Heart left ventricle (tissue), 16 donors: ENCODE measurements at regions not wholly inside any gene's neighbourhood (a gene's known extent, or its start where the extent isn't known, plus 50 kb on each side); places are given as distances from the start of the nearest gene placed in this dataset.

Experiments used
- ATAC-seq, 4 donors: fragments of 200-7000 bp; cut with Tn5 transposase; one replicate each; pipeline ENCODE4 v1.9.1; 2020 to 2022; ENCODE audit warnings: moderate library complexity in 4 of 4, mild to moderate bottlenecking in 3 of 4, moderate number of reproducible peaks in 1 of 4
- DNase-seq, 5 donors: peaks; one replicate each; pipeline ENCODE4 v3.0.0-alpha.2; 2020
- H3K27ac ChIP-seq, 12 donors: fragments of 200-600 bp; sonication (generic) in 4 of 12; one replicate each; pipeline versions ENCODE4 v1.5.0 to v1.8.0; 2016 to 2022; ENCODE audit warnings: mild to moderate bottlenecking in 2 of 12
- H3K27me3 ChIP-seq, 9 donors: fragments of 200-600 bp; sonication (generic) in 2 of 9; one replicate each; pipeline versions ENCODE4 v1.5.1 to v1.8.0; 2016 to 2022; ENCODE audit warnings: mild to moderate bottlenecking in 3 of 9
- H3K36me3 ChIP-seq, 9 donors: fragments of 200-600 bp; sonication (generic) in 2 of 9; one replicate each; pipeline versions ENCODE4 v1.5.0 to v1.8.0; 2018 to 2022; ENCODE audit warnings: mild to moderate bottlenecking in 2 of 9
- H3K4me1 ChIP-seq, 12 donors: fragments of 200-600 bp; sonication (generic) in 4 of 12; one replicate each; pipeline versions ENCODE4 v1.5.0 to v1.8.0; 2016 to 2022; ENCODE audit warnings: mild to moderate bottlenecking in 3 of 12
- H3K4me3 ChIP-seq, 12 donors: fragments of 200-600 bp; sonication (generic) in 4 of 12; one replicate each; pipeline versions ENCODE4 v1.5.0 to v1.8.0; 2017 to 2022; ENCODE audit warnings: mild to moderate bottlenecking in 9 of 12, moderate library complexity in 4 of 12
- H3K9me3 ChIP-seq, 12 donors: fragments of 200-600 bp; sonication (generic) in 4 of 12; one replicate each; pipeline versions ENCODE4 v1.5.0 to v1.8.0; 2016 to 2022; ENCODE audit warnings: mild to moderate bottlenecking in 1 of 12
- POLR2A ChIP-seq, 2 donors: fragments of 450-650 bp; IDR thresholded peaks; one replicate each; pipeline ENCODE4 v1.6.1; 2017; ENCODE audit warnings: antibody characterized with exemption in 2 of 2, mild to moderate bottlenecking in 2 of 2, moderate library complexity in 2 of 2
- WGBS, 4 donors: extraction: QIAGEN DNeasy Blood & Tissue Kit in 2 of 4; methylation state at CpG; one replicate each; pipeline versions ENCODE4 v1.1.5 to v1.1.7; 2013 to 2018; 5-methylcytosine and 5-hydroxymethylcytosine counted together
- intact Hi-C, 10 donors: fragments of 100-400 bp; cut with DNase I; formaldehyde crosslinking; loops; one replicate each; pipeline versions ENCODE4 v1.11.1 to v1.14.2; 2022
- TF ChIP-seq, protein P1 (sequence below), 12 donors: fragments of 200-600 bp; sonication (generic) in 4 of 12; IDR thresholded peaks; one replicate each; pipeline versions ENCODE4 v1.5.0 to v1.8.0; 2018 to 2022; ENCODE audit warnings: antibody characterized with exemption in 12 of 12, mild to moderate bottlenecking in 5 of 12
- donor health status: ischemic (EF 13 %, LVEDD 7.1; RV severe dilation, severe dysfunction).
- donor health status: healthy with polysubstance abuse.
- donor health status: DM: no; HTN: yes; CAD: no.
- donor health status: DM: no; HTN: no; CAD: no.
- donor health status: ischemic (EF 25% LVEDD 6.9; RV normal size, moderate dysfunction).
- donor health status: ischemic (EF 25% LVEDD 5.7; RV mildly dilated, moderate dysfunction).
- donor health status: healthy.
- donor health status: DM: yes; HTN: yes; CAD: no.
- donor health status: ischemic (EF 35%, LVEDD 5.7; RV mildly dilated, moderate dysfunction).
- donor health status: nonischemic (EF 11% LVEDD 7.7; RV severe dilation, severe dysfunction).
- donor health status: DM: yes; HTN: yes; CAD: no.
- donor health status: PGD.
- donor health status: ischemic (EF 29% LVEDD 5.4; RV normal size, mild dysfunction).
- donor health status: nonischemic (EF 23%, LVEDD 6.1; RV moderate dilation, normal function).

DNA sequence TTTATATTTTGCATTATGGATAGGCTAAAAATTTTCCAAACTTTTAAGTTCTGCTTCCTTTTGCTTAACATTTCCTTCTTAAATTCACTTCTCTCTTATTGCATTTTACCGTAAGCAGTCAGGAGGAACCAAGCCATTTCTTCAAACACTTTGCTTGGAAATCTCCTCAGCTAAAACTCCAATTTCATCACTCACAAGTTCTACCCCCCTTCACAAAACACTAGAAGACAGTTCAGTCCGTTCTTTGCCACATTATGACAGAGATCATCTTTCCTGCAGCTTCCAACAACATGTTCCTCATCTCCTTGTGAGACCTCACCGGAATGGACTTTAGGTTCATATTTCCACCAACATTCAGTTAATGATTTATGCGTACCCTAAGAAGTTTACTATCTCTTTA is 79.2 kb upstream of the LY86 start:
- peak overlapping the region in 1 of 12 donors; percentile 88 for H3K27ac ChIP-seq
- no peak for DNase-seq
- peak in 3 of 4 donors; percentile 22 to 72 (median 29) for ATAC-seq
- no peak overlapping the region for H3K4me3 ChIP-seq
- H3K27me3 ChIP-seq = no peaks in the 10 kb centered on the region
- intact Hi-C loops = no loop called here
- H3K9me3 ChIP-seq = peaks cover 0 to 9% (median 0%) of the 10 kb centered on the region in 12 donors
- 88 to 89% (median 88%) methylated on average over 4 of the region's 4 CpGs for WGBS, 4 donors
- H3K4me1 ChIP-seq = no peaks in the 10 kb centered on the region
- TF ChIP-seq POLR2A (IDR thresholded peaks at IDR 0.05) = no peak
- TF ChIP-seq, protein P1, sequence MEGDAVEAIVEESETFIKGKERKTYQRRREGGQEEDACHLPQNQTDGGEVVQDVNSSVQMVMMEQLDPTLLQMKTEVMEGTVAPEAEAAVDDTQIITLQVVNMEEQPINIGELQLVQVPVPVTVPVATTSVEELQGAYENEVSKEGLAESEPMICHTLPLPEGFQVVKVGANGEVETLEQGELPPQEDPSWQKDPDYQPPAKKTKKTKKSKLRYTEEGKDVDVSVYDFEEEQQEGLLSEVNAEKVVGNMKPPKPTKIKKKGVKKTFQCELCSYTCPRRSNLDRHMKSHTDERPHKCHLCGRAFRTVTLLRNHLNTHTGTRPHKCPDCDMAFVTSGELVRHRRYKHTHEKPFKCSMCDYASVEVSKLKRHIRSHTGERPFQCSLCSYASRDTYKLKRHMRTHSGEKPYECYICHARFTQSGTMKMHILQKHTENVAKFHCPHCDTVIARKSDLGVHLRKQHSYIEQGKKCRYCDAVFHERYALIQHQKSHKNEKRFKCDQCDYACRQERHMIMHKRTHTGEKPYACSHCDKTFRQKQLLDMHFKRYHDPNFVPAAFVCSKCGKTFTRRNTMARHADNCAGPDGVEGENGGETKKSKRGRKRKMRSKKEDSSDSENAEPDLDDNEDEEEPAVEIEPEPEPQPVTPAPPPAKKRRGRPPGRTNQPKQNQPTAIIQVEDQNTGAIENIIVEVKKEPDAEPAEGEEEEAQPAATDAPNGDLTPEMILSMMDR (IDR thresholded peaks at IDR 0.05) = no peak
- H3K36me3 ChIP-seq = no peaks in the 10 kb centered on the region

DNA sequence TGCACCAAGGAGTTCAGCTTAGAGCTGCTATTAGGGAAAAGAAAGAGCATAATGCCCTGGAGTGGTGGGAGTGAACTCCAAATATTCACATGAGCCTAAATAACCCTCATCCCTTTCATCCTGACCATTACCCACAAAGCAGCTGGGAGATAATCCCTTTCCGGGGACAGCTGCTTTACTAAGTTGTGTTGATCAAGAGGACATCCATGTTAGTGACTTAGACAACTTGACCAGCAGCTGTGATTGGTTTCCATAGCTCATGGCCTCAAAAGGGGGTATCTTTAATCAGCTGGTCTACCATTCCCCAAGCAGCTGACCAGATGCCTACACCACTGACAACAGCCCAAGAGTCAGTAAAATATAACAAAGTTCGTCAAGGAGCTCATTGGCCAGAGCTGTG is 75.8 kb upstream of the LY86 start:
- ATAC-seq (no peak), DNase-seq (no peak)
- Histone ChIP-seq H3K9me3 (peaks cover 0 to 8% (median 0%) of the 10 kb centered on the region in 12 donors), H3K4me3 (no peak overlapping the region), H3K27ac (no peak overlapping the region), H3K27me3 (no peaks in the 10 kb centered on the region), H3K36me3 (no peaks in the 10 kb centered on the region), H3K4me1 (peaks cover 0 to 9% (median 0%) of the 10 kb centered on the region in 12 donors)
- intact Hi-C loops = no loop called here
- WGBS, 4 donors = 82 to 94% (median 92%) methylated on average over 2 of the region's 2 CpGs
- TF ChIP-seq, protein P1 (IDR thresholded peaks at IDR 0.05) = no peak
- no peak for TF ChIP-seq POLR2A (IDR thresholded peaks at IDR 0.05)

DNA sequence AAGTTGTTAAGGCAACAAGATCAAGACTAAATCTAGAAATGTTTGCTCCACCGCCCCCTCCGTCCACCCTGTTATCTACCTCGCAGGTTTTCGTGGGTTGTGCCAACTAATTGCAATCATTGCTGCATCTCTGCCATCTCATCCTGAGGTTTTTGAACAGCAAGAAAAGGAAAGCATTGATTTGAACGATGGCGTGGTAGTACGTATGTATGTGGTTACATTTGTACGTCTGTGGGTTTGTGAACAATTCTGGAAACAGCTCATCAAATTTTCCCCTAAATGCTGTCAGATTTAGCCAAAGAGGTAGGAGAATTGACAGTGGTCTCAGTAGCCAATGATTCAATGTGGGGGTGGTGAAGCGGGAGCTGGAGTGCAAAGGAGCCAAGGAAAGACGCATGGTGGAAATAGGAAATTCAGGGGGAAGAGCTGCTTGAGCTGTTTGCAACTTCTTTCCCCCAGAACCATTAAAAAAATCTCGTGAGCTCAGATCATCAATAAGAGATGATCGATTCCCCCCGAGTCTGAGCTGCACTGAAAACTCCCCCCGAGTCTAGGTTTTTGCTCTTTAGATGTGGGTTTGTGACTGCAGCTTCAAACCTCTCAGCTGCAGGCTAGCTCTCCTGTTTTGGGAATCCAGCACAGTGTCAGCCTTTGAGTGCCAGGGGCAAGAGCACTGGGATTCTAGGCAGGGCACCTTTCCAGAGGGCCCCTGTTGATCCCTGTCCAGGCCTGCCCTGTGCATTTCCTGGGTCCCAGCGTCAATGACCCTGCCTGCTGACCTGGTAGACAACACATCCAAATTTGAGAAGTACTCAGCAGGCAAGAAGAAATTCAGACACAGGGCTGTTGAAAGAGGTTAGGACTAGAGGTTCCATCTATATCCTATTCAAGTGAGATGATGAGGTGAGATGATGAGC is 72.6 kb upstream of the LY86 start:
- H3K27ac ChIP-seq = no peak overlapping the region
- no peak for DNase-seq
- no peaks in the 10 kb centered on the region for H3K27me3 ChIP-seq
- TF ChIP-seq POLR2A (IDR thresholded peaks at IDR 0.05) = no peak
- TF ChIP-seq, protein P1 (IDR thresholded peaks at IDR 0.05) = no peak
- intact Hi-C loops = no loop called here
- no peaks in the 10 kb centered on the region for H3K9me3 ChIP-seq
- H3K36me3 ChIP-seq = no peaks in the 10 kb centered on the region
- H3K4me1 ChIP-seq = peaks cover 0 to 9% (median 0%) of the 10 kb centered on the region in 12 donors
- no peak overlapping the region for H3K4me3 ChIP-seq
- peak in 1 of 4 donors; percentile 10 for ATAC-seq
- 82 to 83% (median 83%) methylated on average over 15 of the region's 15 CpGs for WGBS, 4 donors

DNA sequence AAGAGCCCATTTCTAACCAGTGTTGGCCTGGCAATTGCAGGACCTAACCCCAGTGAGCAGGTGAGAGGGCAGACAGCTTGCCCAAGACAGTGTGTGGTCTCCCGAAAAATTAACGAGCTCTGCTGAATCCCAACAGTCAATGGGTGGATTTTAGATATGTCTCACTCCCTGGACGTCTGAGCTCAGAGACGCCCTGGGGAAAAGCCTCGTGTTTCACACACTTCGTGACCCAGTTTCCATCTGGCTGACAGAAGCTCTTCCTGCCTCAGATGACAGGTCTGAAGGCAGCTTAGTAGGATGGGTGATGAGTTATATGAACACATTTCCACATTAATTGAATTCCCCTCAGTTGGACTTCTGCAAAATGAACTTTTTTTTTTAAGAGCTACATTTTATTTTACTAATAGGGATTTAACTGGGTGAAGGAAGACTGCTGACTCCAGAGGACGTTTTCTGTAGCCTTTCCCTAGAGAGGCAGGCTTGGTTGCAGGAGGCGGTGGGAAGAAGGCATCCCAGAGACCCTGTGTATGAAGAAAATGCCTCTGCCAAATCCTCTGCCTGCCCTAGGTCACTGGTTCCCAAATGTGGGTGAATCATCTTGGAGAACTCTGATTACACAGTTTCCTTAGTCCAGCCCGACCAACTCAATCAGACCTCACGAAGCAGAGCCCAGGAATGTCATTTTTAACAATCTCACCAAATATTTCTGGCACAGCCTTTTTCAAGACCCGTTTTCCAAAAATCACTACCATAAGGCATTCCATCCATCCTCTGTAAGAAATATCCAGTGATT is 71.7 kb upstream of the LY86 start:
- 51 to 62% (median 59%) methylated on average over 10 to 11 of the region's 11 CpGs for WGBS, 4 donors

More for the DNA sequence above, 71.7 kb upstream of the LY86 start:
- H3K27ac ChIP-seq = no peak overlapping the region
- DNase-seq (peak in 2 of 5 donors; percentile 45 to 51), ATAC-seq (peak in 3 of 4 donors; percentile 31 to 90 (median 48))
- no peak overlapping the region for H3K4me3 ChIP-seq
- H3K9me3 ChIP-seq = no peaks in the 10 kb centered on the region
- no peaks in the 10 kb centered on the region for H3K27me3 ChIP-seq
- intact Hi-C loops = no loop called here
- peaks cover 0 to 9% (median 0%) of the 10 kb centered on the region in 12 donors for H3K4me1 ChIP-seq
- no peaks in the 10 kb centered on the region for H3K36me3 ChIP-seq
- TF ChIP-seq, protein P1 (IDR thresholded peaks at IDR 0.05) = no peak
- TF ChIP-seq POLR2A (IDR thresholded peaks at IDR 0.05) = no peak
